Endothelial cell (in vitro differentiated cells): ENCODE measurements at regions not wholly inside any gene's neighbourhood (a gene's known extent, or its start where the extent isn't known, plus 50 kb on each side); places are given as distances from the start of the nearest gene placed in this dataset.

ENCODE experiments used
- DNase-seq: peaks from one replicate; pipeline ENCODE4 v3.0.0; 2021; ENCODE audit warnings: low spot score
- H3K27ac Mint-ChIP-seq: one replicate; pipeline ENCODE4 v1.8.0; 2021; ENCODE audit warnings: mixed read lengths, inconsistent platforms; ENCODE audit not compliant: unreplicated experiment
- H3K27me3 Mint-ChIP-seq: one replicate; pipeline ENCODE4 v1.8.0; 2021; ENCODE audit warnings: mild to moderate bottlenecking, moderate library complexity, mixed read lengths, inconsistent platforms; ENCODE audit not compliant: unreplicated experiment
- H3K36me3 Mint-ChIP-seq: one replicate; pipeline ENCODE4 v1.8.0; 2021; ENCODE audit warnings: mild to moderate bottlenecking, low read depth, mixed read lengths, inconsistent platforms; ENCODE audit not compliant: unreplicated experiment
- H3K4me1 Mint-ChIP-seq: one replicate; pipeline ENCODE4 v1.8.0; 2021; ENCODE audit warnings: mild to moderate bottlenecking, mixed read lengths, inconsistent platforms; ENCODE audit not compliant: unreplicated experiment
- H3K4me3 Mint-ChIP-seq: one replicate; pipeline ENCODE4 v1.8.0; 2021; ENCODE audit warnings: mild to moderate bottlenecking, mixed read lengths, inconsistent platforms; ENCODE audit not compliant: unreplicated experiment
- H3K9me3 Mint-ChIP-seq: one replicate; pipeline ENCODE4 v1.8.0; 2021; ENCODE audit warnings: mixed read lengths, inconsistent platforms; ENCODE audit not compliant: unreplicated experiment
- TF ChIP-seq, protein P1 (sequence below): fragments of 200-600 bp; sonication (generic); IDR thresholded peaks from one replicate; pipeline ENCODE4 v1.5.0; 2021; ENCODE audit warnings: antibody characterized with exemption; ENCODE audit not compliant: unreplicated experiment

DNA sequence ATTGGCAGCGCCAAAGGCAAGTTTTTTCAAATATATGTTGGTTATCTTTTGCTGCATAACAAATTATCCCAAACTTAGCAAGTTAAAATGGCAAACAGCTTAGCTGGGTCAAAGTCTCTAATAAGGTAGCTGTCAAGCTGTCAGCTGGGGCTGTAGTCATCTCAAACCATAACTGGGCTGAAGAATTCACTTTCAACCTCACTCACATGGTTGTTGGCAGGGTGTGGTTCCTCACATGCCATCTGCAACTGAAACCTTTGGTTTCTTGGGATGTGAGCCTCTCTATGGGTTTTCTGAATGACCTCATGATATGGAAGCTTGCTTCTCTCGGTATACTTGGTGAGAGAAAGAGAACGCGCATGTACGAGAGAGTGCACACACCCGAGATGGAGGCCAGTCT is 125.4 kb downstream of the LRIG3 start:
- TF ChIP-seq, protein P1, sequence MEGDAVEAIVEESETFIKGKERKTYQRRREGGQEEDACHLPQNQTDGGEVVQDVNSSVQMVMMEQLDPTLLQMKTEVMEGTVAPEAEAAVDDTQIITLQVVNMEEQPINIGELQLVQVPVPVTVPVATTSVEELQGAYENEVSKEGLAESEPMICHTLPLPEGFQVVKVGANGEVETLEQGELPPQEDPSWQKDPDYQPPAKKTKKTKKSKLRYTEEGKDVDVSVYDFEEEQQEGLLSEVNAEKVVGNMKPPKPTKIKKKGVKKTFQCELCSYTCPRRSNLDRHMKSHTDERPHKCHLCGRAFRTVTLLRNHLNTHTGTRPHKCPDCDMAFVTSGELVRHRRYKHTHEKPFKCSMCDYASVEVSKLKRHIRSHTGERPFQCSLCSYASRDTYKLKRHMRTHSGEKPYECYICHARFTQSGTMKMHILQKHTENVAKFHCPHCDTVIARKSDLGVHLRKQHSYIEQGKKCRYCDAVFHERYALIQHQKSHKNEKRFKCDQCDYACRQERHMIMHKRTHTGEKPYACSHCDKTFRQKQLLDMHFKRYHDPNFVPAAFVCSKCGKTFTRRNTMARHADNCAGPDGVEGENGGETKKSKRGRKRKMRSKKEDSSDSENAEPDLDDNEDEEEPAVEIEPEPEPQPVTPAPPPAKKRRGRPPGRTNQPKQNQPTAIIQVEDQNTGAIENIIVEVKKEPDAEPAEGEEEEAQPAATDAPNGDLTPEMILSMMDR = no peak
- H3K4me1 Mint-ChIP-seq = no peaks in the 10 kb centered on the region
- H3K9me3 Mint-ChIP-seq = no peaks in the 10 kb centered on the region
- H3K36me3 Mint-ChIP-seq = no peaks in the 10 kb centered on the region
- DNase-seq = no peak
- no peak overlapping the region for H3K4me3 Mint-ChIP-seq
- H3K27me3 Mint-ChIP-seq = peaks cover 1% of the 10 kb centered on the region
- no peak overlapping the region for H3K27ac Mint-ChIP-seq

DNA sequence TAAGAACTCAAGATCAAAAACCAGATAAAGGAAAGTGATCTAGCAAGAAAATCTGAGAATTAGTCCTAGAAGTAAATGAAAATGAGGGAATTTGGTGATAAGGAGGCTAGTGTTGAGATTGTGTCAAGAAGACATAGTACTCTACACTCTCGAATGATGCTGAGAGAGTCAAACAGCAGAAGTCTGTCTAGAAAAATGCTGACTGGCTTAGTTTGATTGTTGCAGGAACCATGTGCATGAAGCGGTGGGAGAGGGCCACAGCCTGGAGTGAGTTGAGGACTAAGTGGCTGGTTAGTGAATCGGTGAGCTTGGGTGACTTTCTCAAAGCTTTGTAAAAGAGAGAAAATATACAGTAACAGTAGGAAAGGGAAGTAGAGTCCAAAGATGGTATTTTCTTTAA is 124.5 kb downstream of the LRIG3 start:
- TF ChIP-seq, protein P1 = no peak
- Mint-ChIP-seq H3K4me3 (no peak overlapping the region), H3K9me3 (no peaks in the 10 kb centered on the region), H3K4me1 (no peaks in the 10 kb centered on the region), H3K27ac (no peak overlapping the region), H3K36me3 (no peaks in the 10 kb centered on the region), H3K27me3 (peaks cover 1% of the 10 kb centered on the region)
- DNase-seq = no peak

DNA sequence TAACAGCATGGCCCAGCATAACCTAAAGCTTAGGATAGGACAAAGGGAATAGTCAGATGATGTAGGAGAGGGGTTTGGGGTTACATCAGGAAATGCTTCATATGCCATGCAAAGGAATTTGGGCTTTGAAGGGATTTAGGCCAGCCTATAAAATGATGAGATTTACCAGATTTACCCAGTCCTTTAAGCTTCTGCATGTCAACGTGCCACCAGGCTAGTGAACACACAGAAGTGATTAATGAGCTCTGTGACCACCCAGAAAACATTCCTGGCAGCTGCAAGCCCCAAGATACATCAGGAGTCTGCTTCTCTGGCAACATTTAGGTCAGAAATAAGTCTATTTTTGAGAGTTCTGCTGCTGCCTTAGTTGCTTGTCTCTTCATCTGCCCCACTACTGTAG is 118.3 kb downstream of the LRIG3 start:
- H3K36me3 Mint-ChIP-seq = no peaks in the 10 kb centered on the region
- no peaks in the 10 kb centered on the region for H3K9me3 Mint-ChIP-seq
- H3K27me3 Mint-ChIP-seq = peaks cover 1% of the 10 kb centered on the region
- no peak overlapping the region for H3K27ac Mint-ChIP-seq
- H3K4me3 Mint-ChIP-seq = no peak overlapping the region
- TF ChIP-seq, protein P1 = no peak
- H3K4me1 Mint-ChIP-seq = no peaks in the 10 kb centered on the region
- DNase-seq = no peak

DNA sequence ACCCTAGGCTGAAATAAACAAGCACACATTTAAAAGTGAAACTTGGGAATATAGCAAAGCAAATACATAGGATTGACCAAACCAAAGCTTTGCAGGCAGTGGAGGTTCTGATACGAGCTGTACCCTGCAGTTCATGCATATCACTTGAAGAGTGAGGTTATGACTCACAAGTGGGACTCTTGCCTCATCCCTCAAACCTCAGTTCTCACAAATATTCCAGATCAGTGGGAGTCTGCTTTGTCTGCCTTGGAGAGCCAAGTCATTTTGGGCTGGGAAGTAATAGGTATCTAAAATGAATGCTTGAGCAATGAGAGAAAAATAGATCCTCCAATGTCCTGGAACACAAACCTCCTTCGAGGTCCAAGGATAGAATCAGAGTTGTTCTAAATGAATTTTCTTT is 116.4 kb downstream of the LRIG3 start:
- Mint-ChIP-seq H3K36me3 (no peaks in the 10 kb centered on the region), H3K27ac (no peak overlapping the region), H3K9me3 (no peaks in the 10 kb centered on the region), H3K4me1 (no peaks in the 10 kb centered on the region), H3K4me3 (no peak overlapping the region), H3K27me3 (no peaks in the 10 kb centered on the region)
- DNase-seq = no peak
- TF ChIP-seq, protein P1 = no peak

DNA sequence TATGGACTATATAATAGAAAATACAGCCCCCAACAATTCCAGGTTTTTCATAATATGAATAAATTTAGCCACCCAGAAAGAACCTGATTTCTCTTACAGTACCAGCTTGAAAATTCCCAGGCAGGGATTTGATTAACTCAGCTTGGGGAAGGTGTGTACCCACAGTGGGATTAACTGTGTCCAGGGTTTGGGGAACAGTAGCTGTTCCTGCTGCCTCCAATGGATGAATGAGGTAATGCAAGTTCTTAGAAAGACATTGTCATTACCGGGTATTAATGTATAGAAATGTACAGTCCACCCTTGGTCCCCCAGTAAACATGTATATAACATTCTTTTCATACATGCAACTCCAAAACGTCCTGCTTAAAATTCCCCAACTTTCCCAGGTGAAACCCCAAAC is 115.6 kb downstream of the LRIG3 start:
- Mint-ChIP-seq H3K4me1 (no peaks in the 10 kb centered on the region), H3K9me3 (no peaks in the 10 kb centered on the region), H3K4me3 (no peak overlapping the region), H3K27ac (no peak overlapping the region), H3K27me3 (no peaks in the 10 kb centered on the region), H3K36me3 (no peaks in the 10 kb centered on the region)
- no peak for DNase-seq
- TF ChIP-seq, protein P1 = peak; percentile 54
